HG03066 (cell line): ENCODE measurements at regions not wholly inside any gene's neighbourhood (a gene's known extent, or its start where the extent isn't known, plus 50 kb on each side); places are given as distances from the start of the nearest gene placed in this dataset.

ENCODE experiments used
- ATAC-seq: cut with Tn5 transposase; IDR thresholded peaks from one replicate; pipeline ENCODE4 v1.9.1; 2021; ENCODE audit warnings: low read depth; ENCODE audit not compliant: unreplicated experiment

GRCh38 chr2:129905664-129906081 is 73.8 kb upstream of the RAB6C start:
- ATAC-seq, result no peak

- no peak for ATAC-seq
Measured at GRCh38 chr2:129906139-129906860, 73.2 kb upstream of the RAB6C start.

GRCh38 chr2:129906861-129907235 is 72.6 kb upstream of the RAB6C start:
- ATAC-seq, result no peak

- no peak for ATAC-seq
Measured at GRCh38 chr2:129907256-129907998, 72.0 kb upstream of the RAB6C start.

GRCh38 chr2:129908721-129909373 is 70.6 kb upstream of the RAB6C start:
- no peak for ATAC-seq

GRCh38 chr2:129909651-129910418 is 69.6 kb upstream of the RAB6C start:
- ATAC-seq, result no peak

GRCh38 chr2:129910446-129911362 is 68.8 kb upstream of the RAB6C start:
- no peak for ATAC-seq

GRCh38 chr2:129911363-129912065 is 68.0 kb upstream of the RAB6C start:
- no peak for ATAC-seq

- ATAC-seq, result no peak
Measured at GRCh38 chr2:129912066-129912820, 67.2 kb upstream of the RAB6C start.

- no peak for ATAC-seq
Measured at GRCh38 chr2:129912871-129913694, 66.4 kb upstream of the RAB6C start.

GRCh38 chr2:129913695-129914495 is 65.6 kb upstream of the RAB6C start:
- ATAC-seq, result no peak

- ATAC-seq, result no peak
Measured at GRCh38 chr2:129914538-129915302, 64.7 kb upstream of the RAB6C start.

- no peak for ATAC-seq
Measured at GRCh38 chr2:129915303-129915840, 64.1 kb upstream of the RAB6C start.

- ATAC-seq, result no peak
Measured at GRCh38 chr2:129918604-129919003, 60.9 kb upstream of the RAB6C start.

- ATAC-seq, result no peak
Measured at GRCh38 chr2:129922571-129923264, 56.7 kb upstream of the RAB6C start.
